AG10803 (cell line): ENCODE measurements at regions not wholly inside any gene's neighbourhood (a gene's known extent, or its start where the extent isn't known, plus 50 kb on each side); places are given as distances from the start of the nearest gene placed in this dataset.

Experiments used
- DNase-seq: peaks from one replicate; pipeline ENCODE4 v3.0.0; 2010; ENCODE audit warnings: low read depth
- H3K4me3 ChIP-seq: 2 replicates; pipeline ENCODE4 v1.5.1; 2011; ENCODE audit warnings: mild to moderate bottlenecking, low read length, control low read depth
- TF ChIP-seq, protein P1 (sequence below): conservative IDR thresholded peaks from 2 replicates; pipeline ENCODE4 v1.5.1; 2011; ENCODE audit warnings: mild to moderate bottlenecking, low read length, control low read depth, inconsistent platforms

- H3K4me3 ChIP-seq, result no peak overlapping the region
- DNase-seq, result no peak
- TF ChIP-seq, protein P1, sequence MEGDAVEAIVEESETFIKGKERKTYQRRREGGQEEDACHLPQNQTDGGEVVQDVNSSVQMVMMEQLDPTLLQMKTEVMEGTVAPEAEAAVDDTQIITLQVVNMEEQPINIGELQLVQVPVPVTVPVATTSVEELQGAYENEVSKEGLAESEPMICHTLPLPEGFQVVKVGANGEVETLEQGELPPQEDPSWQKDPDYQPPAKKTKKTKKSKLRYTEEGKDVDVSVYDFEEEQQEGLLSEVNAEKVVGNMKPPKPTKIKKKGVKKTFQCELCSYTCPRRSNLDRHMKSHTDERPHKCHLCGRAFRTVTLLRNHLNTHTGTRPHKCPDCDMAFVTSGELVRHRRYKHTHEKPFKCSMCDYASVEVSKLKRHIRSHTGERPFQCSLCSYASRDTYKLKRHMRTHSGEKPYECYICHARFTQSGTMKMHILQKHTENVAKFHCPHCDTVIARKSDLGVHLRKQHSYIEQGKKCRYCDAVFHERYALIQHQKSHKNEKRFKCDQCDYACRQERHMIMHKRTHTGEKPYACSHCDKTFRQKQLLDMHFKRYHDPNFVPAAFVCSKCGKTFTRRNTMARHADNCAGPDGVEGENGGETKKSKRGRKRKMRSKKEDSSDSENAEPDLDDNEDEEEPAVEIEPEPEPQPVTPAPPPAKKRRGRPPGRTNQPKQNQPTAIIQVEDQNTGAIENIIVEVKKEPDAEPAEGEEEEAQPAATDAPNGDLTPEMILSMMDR, result no peak
These were observed 617.0 kb upstream of the CDH5 start for GRCh38 chr16:65749506-65749905.

DNA sequence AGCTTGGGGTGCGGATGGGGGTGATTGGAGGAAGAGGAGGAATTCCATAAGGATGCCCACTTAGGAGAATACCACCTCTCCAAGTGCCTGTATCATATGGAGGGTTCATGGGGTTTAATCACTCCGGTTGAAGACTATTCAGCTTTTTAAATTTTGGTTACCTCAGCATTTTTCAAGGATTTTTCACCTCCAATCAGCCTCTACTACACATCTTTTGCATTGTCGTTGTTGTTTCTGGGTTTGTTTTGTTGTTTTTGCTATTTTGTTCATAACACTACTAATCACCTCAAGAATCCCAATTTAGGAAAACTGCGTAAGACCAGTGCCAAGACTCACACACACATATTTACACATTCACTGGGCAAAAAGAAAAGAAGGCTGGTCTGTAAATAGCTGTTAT is 619.5 kb upstream of the CDH5 start:
- H3K4me3 ChIP-seq, result no peak overlapping the region
- TF ChIP-seq, protein P1, result no peak
- no peak for DNase-seq

DNA sequence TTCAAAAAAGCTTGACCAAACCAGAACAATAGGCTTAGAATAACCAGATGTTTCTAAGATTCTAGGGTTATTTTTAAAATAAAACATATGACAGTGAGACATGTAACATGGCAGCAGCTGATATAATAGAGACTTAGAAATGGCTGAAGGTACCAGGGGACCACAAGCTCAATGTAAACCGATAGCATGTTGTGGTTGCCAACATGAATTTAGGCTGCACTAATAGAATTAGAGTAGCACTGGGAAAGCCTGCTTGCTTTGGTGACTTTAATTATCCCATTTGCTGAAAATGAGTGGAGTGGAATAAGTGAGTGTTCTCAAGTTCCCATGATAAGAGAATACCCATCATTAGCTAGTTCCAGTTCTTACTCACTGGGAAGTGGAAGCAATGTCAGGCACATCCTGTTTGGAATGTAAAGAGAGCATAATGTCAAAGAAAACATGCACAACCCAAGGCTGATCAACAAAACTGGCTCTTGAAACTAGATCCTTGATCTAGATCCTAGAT is 621.2 kb upstream of the CDH5 start:
- H3K4me3 ChIP-seq, result no peak overlapping the region
- TF ChIP-seq, protein P1, result no peak
- DNase-seq, result no peak

DNA sequence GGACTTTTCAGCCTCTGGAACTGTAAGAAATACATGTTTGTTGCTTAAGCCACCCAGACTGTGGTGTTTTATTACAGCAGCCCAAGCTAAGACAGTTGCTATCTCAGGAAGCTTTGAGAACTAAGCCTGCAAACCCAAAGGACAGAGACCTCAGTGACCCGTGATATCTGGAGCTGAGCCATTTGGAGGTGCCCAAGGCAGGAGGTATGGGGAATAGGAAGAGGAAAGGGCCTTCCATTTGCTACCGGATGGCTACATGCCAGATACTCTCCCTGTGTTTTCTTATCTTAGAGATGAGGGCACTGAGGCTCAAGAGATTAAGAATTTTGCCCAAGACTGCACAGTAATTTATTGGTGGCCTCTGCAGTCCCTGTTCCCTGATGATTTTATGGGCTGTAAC is 622.1 kb upstream of the CDH5 start:
- TF ChIP-seq, protein P1, result no peak
- no peak overlapping the region for H3K4me3 ChIP-seq
- no peak for DNase-seq

DNA sequence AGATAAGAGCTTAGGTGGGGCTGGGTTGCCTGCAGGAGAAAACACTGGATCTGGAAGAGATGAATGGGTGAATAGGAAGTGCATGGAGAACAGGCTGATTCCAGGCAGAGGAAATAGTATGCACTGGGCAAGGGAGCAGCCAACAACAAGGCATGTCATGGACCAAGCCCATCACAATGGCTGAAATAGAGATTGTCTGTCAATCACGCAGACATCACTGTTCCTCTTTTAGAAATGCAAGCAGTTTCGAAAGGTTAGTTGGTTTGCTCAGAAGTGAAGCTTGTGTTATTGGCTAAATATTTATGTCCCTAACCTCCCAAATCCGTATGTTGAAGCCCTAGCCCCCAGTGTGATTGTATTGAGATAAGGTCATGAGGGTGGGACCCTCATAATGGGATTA is 621.7 kb upstream of the CDH11 start:
- TF ChIP-seq, protein P1, result no peak
- DNase-seq, result no peak
- H3K4me3 ChIP-seq, result no peak overlapping the region

- TF ChIP-seq, protein P1, result no peak
- peak; percentile 50 for DNase-seq
- no peak overlapping the region for H3K4me3 ChIP-seq
These were observed 618.8 kb upstream of the CDH11 start for GRCh38 chr16:65740711-65741110.

- TF ChIP-seq, protein P1, result no peak
- no peak for DNase-seq
- no peak overlapping the region for H3K4me3 ChIP-seq
These were observed 617.7 kb upstream of the CDH11 start for GRCh38 chr16:65739518-65739917.
